GM23338 (cell line): ENCODE measurements at regions not wholly inside any gene's neighbourhood (a gene's known extent, or its start where the extent isn't known, plus 50 kb on each side); places are given as distances from the start of the nearest gene placed in this dataset.

Source experiments
- CTCF ChIP-seq, 2 experiments: fragments of 200-600 bp in 1 of 2; sonication (generic) in 1 of 2; conservative IDR thresholded peaks; 2 replicates each; pipeline versions ENCODE4 v1.5.1 to v1.6.1; 2016 to 2017; ENCODE audit warnings: antibody characterized with exemption in 2 of 2, low read depth in 2 of 2, mild to moderate bottlenecking in 2 of 2, moderate library complexity in 1 of 2
- ETS1 ChIP-seq: IDR thresholded peaks from 2 replicates; pipeline ENCODE4 v1.6.1; 2016; ENCODE audit warnings: antibody characterized with exemption
- EZH2 ChIP-seq: fragments of 200-600 bp; sonication (generic); IDR thresholded peaks from one replicate; pipeline ENCODE4 v1.8.0; 2017; ENCODE audit warnings: antibody characterized with exemption, mild to moderate bottlenecking, low read depth; ENCODE audit not compliant: unreplicated experiment
- EZH2phosphoT487 ChIP-seq: fragments of 200-600 bp; sonication (generic); IDR thresholded peaks from one replicate; pipeline ENCODE4 v1.8.1; 2018; ENCODE audit warnings: antibody characterized with exemption; ENCODE audit not compliant: unreplicated experiment
- POLR2AphosphoS5 ChIP-seq: IDR thresholded peaks from 2 replicates; pipeline ENCODE4 v1.6.1; 2016; ENCODE audit warnings: antibody characterized with exemption, low read depth
- ZNF462 ChIP-seq: fragments of 250-450 bp; sonication (Bioruptor Pico); IDR thresholded peaks from 2 replicates; pipeline ENCODE4 v1.5.0; 2020; ENCODE audit warnings: mild to moderate bottlenecking, moderate library complexity

GRCh38 chr1:191953526-191953925, 204.7 kb upstream of the RGS18 start:
- TF ChIP-seq CTCF (conservative IDR thresholded peaks at IDR 0.05; ENCODE audit: low read depth in 2 of 2) (no peak), EZH2 (no peak), POLR2AphosphoS5 (no peak), EZH2phosphoT487 (no peak), ETS1 (no peak), ZNF462 (CRISPR knock-in tag) (no peak)
